Neutrophil (primary cell): ENCODE measurements at regions not wholly inside any gene's neighbourhood (a gene's known extent, or its start where the extent isn't known, plus 50 kb on each side); places are given as distances from the start of the nearest gene placed in this dataset.

Experiments
- H3K27ac ChIP-seq: fragments of 200-600 bp; sonication (generic); 2 replicates; pipeline ENCODE4 v1.5.1; 2016; ENCODE audit warnings: mild to moderate bottlenecking, moderate library complexity
- H3K27me3 ChIP-seq: fragments of 200-600 bp; sonication (generic); 2 replicates; pipeline ENCODE4 v1.6.0; 2016; ENCODE audit warnings: mild to moderate bottlenecking
- H3K36me3 ChIP-seq: fragments of 200-600 bp; sonication (generic); 2 replicates; pipeline ENCODE4 v1.5.1; 2017
- H3K4me1 ChIP-seq, 2 experiments: fragments of 200-600 bp in 1 of 2; sonication (generic) in 1 of 2; 1 replicate in 1 of 2; 2 replicates in 1 of 2; pipeline versions ENCODE4 v1.5.1 to v1.6.1; 2013 to 2016; ENCODE audit warnings: low read depth in 1 of 2, low read length in 1 of 2, mild to moderate bottlenecking in 1 of 2, moderate library complexity in 1 of 2; ENCODE audit not compliant: control insufficient read depth in 1 of 2, insufficient read depth in 1 of 2
- H3K4me3 ChIP-seq, 2 experiments: fragments of 200-600 bp in 1 of 2; sonication (generic) in 1 of 2; 1 replicate in 1 of 2; 2 replicates in 1 of 2; pipeline ENCODE4 v1.5.1; 2013 to 2016; ENCODE audit warnings: low read depth in 1 of 2, low read length in 1 of 2, mild to moderate bottlenecking in 1 of 2, moderate library complexity in 1 of 2
- H3K9me3 ChIP-seq: fragments of 200-600 bp; sonication (generic); 2 replicates; pipeline ENCODE4 v1.5.1; 2016
- CTCF ChIP-seq: fragments of 200-600 bp; sonication (generic); IDR thresholded peaks from 2 replicates; pipeline ENCODE4 v1.5.1; 2016; ENCODE audit warnings: antibody characterized with exemption

GRCh38 chr15:69914960-69915359, 182.8 kb downstream of the TLE3 start:
- Histone ChIP-seq H3K9me3 (no peaks in the 10 kb centered on the region), H3K4me3 (peak overlapping the region; percentile 10 to 28), H3K27me3 (no peaks in the 10 kb centered on the region), H3K4me1 (peaks cover 16 to 19% of the 10 kb centered on the region in 2 experiments), H3K27ac (peak overlapping the region; percentile 69), H3K36me3 (no peaks in the 10 kb centered on the region)
- TF ChIP-seq CTCF: no peak

GRCh38 chr15:69916169-69916785, 181.4 kb downstream of the TLE3 start:
- H3K4me1 ChIP-seq: peaks cover 16 to 19% of the 10 kb centered on the region in 2 experiments
- H3K27ac ChIP-seq: no peak overlapping the region
- no peak for TF ChIP-seq CTCF
- no peaks in the 10 kb centered on the region for H3K9me3 ChIP-seq
- no peak overlapping the region for H3K4me3 ChIP-seq
- H3K36me3 ChIP-seq: no peaks in the 10 kb centered on the region
- no peaks in the 10 kb centered on the region for H3K27me3 ChIP-seq

- H3K4me3 ChIP-seq: no peak overlapping the region
- no peak for TF ChIP-seq CTCF
- H3K27me3 ChIP-seq: no peaks in the 10 kb centered on the region
- H3K27ac ChIP-seq: no peak overlapping the region
- H3K9me3 ChIP-seq: no peaks in the 10 kb centered on the region
- peaks cover 16 to 19% of the 10 kb centered on the region in 2 experiments for H3K4me1 ChIP-seq
- no peaks in the 10 kb centered on the region for H3K36me3 ChIP-seq
These were observed 180.7 kb downstream of the TLE3 start for GRCh38 chr15:69917056-69917455.

- H3K4me1 ChIP-seq: peaks cover 10 to 11% of the 10 kb centered on the region in 2 experiments
- no peak for TF ChIP-seq CTCF
These were observed 177.9 kb downstream of the TLE3 start for GRCh38 chr15:69919816-69920215.

GRCh38 chr15:69920221-69920620, 177.5 kb downstream of the TLE3 start:
- Histone ChIP-seq H3K4me3 (no peak overlapping the region), H3K27me3 (no peaks in the 10 kb centered on the region), H3K9me3 (no peaks in the 10 kb centered on the region), H3K27ac (no peak overlapping the region), H3K36me3 (no peaks in the 10 kb centered on the region), H3K4me1 (peaks cover 5 to 7% of the 10 kb centered on the region in 2 experiments)
- no peak for TF ChIP-seq CTCF

More at GRCh38 chr15:69919816-69920215, 177.9 kb downstream of the TLE3 start:
- H3K9me3 ChIP-seq: no peaks in the 10 kb centered on the region
- no peak overlapping the region for H3K4me3 ChIP-seq
- no peaks in the 10 kb centered on the region for H3K27me3 ChIP-seq
- no peak overlapping the region for H3K27ac ChIP-seq
- no peaks in the 10 kb centered on the region for H3K36me3 ChIP-seq
